HG03095 (cell line): ENCODE measurements at regions not wholly inside any gene's neighbourhood (a gene's known extent, or its start where the extent isn't known, plus 50 kb on each side); places are given as distances from the start of the nearest gene placed in this dataset.

Experiments
- ATAC-seq: cut with Tn5 transposase; IDR thresholded peaks from one replicate; pipeline ENCODE4 v1.9.1; 2021; ENCODE audit warnings: moderate library complexity; ENCODE audit not compliant: unreplicated experiment

- ATAC-seq, result no peak
Observed at GRCh38 chr2:44877417-44877816, 64.1 kb upstream of the SIX3 start.

GRCh38 chr2:44879269-44880124 is 62.0 kb upstream of the SIX3 start:
- no peak for ATAC-seq

GRCh38 chr2:44880125-44880483 is 61.4 kb upstream of the SIX3 start:
- no peak for ATAC-seq

- no peak for ATAC-seq
Observed at GRCh38 chr2:44881856-44882255, 59.6 kb upstream of the SIX3 start.

DNA sequence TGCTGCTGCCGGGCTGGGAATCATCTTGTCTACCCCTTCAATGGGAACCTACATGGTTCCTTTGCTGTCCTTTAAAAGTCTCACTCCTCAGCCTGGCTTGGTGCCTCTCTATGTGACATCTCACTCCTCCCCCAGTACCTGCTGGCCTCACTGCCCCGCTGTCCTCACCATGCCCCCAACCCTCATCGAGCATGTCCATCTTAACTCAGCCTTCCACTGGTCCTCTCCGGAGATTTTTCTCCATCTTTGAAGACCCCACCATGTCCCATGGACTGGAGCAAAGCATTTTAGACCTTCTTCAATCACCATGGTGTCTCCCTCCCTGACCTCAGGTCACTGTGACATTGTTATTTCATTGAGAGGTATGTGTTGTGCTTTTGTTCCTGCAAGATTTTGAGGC is 58.1 kb upstream of the SIX3 start:
- ATAC-seq, result no peak

DNA sequence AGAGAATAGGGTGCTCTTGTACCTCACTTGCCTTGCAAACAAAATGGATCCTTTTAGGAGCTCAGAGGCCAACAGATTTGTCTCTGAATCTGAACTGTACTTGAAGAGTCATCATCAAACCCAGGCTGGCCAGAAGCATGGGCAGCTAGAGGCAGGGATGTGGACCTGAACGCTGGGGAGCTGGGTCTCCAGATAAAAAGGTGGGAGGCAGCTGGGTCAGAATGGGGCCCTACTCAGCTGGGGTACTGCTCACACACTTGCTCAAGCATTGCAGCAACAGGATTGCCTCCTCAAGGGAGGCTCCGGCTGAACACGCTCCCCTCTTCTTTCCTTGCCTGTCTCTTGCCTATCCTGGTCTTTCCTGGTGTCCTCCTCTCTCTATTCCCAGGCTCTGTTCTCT is 57.3 kb upstream of the SIX3 start:
- ATAC-seq, result no peak

- ATAC-seq, result no peak
Observed at GRCh38 chr2:44884677-44885076, 56.8 kb upstream of the SIX3 start.

DNA sequence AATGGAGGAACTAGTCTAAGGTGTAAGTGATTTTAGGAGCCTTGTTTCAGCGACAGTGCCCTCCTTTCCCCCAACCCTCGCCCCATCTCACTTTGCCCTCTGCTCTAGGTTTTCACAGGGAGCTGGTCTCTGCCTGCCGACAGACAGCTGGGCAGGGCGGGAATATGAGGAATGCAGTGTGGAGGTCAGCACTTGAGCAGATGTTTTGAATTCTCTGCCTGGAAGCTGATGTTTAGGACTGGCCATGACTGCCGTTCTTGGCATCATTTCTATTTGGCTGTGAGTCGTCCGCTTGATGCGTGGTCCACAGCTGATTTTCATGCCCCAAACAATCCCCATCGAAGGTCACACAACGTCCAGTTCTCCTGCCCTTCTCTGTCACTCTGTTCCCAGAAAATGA is 55.1 kb upstream of the SIX3 start:
- no peak for ATAC-seq

- ATAC-seq, result no peak
Observed at GRCh38 chr2:44889096-44889495, 52.4 kb upstream of the SIX3 start.
